ENCODE measurements at regions not wholly inside any gene's neighbourhood (a gene's known extent, or its start where the extent isn't known, plus 50 kb on each side); places are given as distances from the start of the nearest gene placed in this dataset.
"Not testable (repeated sequence)": the region's sequence is repeated elsewhere in the genome, so short reads cannot be mapped to it uniquely, and the experiment has no call there.

GRCh38 chr11:34787348-34787747 is 128.8 kb downstream of the APIP start:
- ChIA-PET POLR2A (no interaction called here), CTCF (no interaction called here)
- DNase-seq (ENCODE audit: extremely low spot score), result no peak
- TF ChIP-seq NFRKB (IDR thresholded peaks at IDR 0.05) (no peak), ELF4 (IDR thresholded peaks at IDR 0.05) (no peak), ZNF384 (IDR thresholded peaks at IDR 0.05) (no peak), SUZ12 (IDR thresholded peaks at IDR 0.05) (no peak), BHLHE40 (IDR thresholded peaks at IDR 0.05; ENCODE audit: borderline replicate concordance) (no peak), L3MBTL2 (conservative IDR thresholded peaks at IDR 0.05) (no peak), CTBP1 (IDR thresholded peaks at IDR 0.05; ENCODE audit: borderline replicate concordance) (no peak), FOXA1 (IDR thresholded peaks at IDR 0.05) (no peak), LEF1 (IDR thresholded peaks at IDR 0.05; ENCODE audit: borderline replicate concordance) (no peak), TARDBP (IDR thresholded peaks at IDR 0.05) (no peak), SP1 (IDR thresholded peaks at IDR 0.05) (no peak), FOXK2 (IDR thresholded peaks at IDR 0.05) (no peak), ARNT (IDR thresholded peaks at IDR 0.05) (no peak), FOXM1 (IDR thresholded peaks at IDR 0.05; ENCODE audit: borderline replicate concordance) (no peak), HDGF (IDR thresholded peaks at IDR 0.05; ENCODE audit: borderline replicate concordance) (no peak)
- TF ChIP-seq, protein P1, sequence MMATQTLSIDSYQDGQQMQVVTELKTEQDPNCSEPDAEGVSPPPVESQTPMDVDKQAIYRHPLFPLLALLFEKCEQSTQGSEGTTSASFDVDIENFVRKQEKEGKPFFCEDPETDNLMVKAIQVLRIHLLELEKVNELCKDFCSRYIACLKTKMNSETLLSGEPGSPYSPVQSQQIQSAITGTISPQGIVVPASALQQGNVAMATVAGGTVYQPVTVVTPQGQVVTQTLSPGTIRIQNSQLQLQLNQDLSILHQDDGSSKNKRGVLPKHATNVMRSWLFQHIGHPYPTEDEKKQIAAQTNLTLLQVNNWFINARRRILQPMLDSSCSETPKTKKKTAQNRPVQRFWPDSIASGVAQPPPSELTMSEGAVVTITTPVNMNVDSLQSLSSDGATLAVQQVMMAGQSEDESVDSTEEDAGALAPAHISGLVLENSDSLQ (IDR thresholded peaks at IDR 0.05), result no peak

DNA sequence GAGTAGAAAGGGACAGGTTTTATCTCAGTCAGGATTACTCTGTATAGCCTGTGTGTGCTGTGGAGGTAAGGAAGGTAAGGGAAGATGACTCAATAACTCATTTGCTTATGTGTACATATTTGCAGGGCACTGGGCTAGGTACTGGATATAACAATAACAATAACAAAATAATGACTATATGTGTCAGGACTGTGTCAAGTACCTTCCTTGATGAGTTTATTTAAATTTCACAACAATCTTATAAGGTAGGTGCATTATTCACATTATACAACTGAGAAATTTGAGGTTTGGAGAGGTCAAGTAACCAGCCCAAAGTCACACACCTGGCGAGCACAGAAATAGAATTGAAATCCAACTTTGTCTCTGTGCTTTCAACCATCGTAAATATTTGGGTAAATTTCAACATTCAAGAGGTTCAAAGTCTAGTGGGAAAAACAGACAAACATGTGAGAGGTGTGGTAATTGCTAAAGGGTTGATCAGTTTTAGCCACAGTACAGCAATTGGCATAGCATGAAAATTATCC is 131.8 kb downstream of the APIP start:
- POLR2A ChIA-PET, result no interaction called here
- TF ChIP-seq CTBP1 (IDR thresholded peaks at IDR 0.05; ENCODE audit: borderline replicate concordance) (no peak), FOXA1 (IDR thresholded peaks at IDR 0.05) (no peak), LEF1 (IDR thresholded peaks at IDR 0.05; ENCODE audit: borderline replicate concordance) (no peak), TARDBP (IDR thresholded peaks at IDR 0.05) (no peak), NFRKB (IDR thresholded peaks at IDR 0.05) (no peak), FOXM1 (IDR thresholded peaks at IDR 0.05; ENCODE audit: borderline replicate concordance) (no peak), SP1 (IDR thresholded peaks at IDR 0.05) (no peak), BHLHE40 (IDR thresholded peaks at IDR 0.05; ENCODE audit: borderline replicate concordance) (no peak), ARNT (IDR thresholded peaks at IDR 0.05) (no peak), HDGF (IDR thresholded peaks at IDR 0.05; ENCODE audit: borderline replicate concordance) (no peak), SUZ12 (IDR thresholded peaks at IDR 0.05) (no peak), FOXK2 (IDR thresholded peaks at IDR 0.05) (no peak), ELF4 (IDR thresholded peaks at IDR 0.05) (no peak)
- TF ChIP-seq, protein P1 (IDR thresholded peaks at IDR 0.05), result no peak
- no peak for DNase-seq (ENCODE audit: extremely low spot score)
- CTCF ChIA-PET, result no interaction called here

GRCh38 chr11:34783816-34784317 is 132.3 kb downstream of the APIP start:
- ChIA-PET POLR2A (no interaction called here), CTCF (no interaction called here)
- no peak for TF ChIP-seq L3MBTL2 (conservative IDR thresholded peaks at IDR 0.05)
- no peak for TF ChIP-seq LEF1 (IDR thresholded peaks at IDR 0.05; ENCODE audit: borderline replicate concordance)
- no peak for TF ChIP-seq ARNT (IDR thresholded peaks at IDR 0.05)
- TF ChIP-seq ELF4 (IDR thresholded peaks at IDR 0.05), result no peak
- TF ChIP-seq SUZ12 (IDR thresholded peaks at IDR 0.05), result no peak
- no peak for TF ChIP-seq SP1 (IDR thresholded peaks at IDR 0.05)
- TF ChIP-seq NFRKB (IDR thresholded peaks at IDR 0.05), result no peak
- no peak for TF ChIP-seq HDGF (IDR thresholded peaks at IDR 0.05; ENCODE audit: borderline replicate concordance)
- TF ChIP-seq TARDBP (IDR thresholded peaks at IDR 0.05), result no peak
- TF ChIP-seq ZNF384 (IDR thresholded peaks at IDR 0.05), result no peak
- TF ChIP-seq BHLHE40 (IDR thresholded peaks at IDR 0.05; ENCODE audit: borderline replicate concordance), result no peak
- no peak for TF ChIP-seq FOXA1 (IDR thresholded peaks at IDR 0.05)
- no peak for TF ChIP-seq FOXK2 (IDR thresholded peaks at IDR 0.05)
- TF ChIP-seq CTBP1 (IDR thresholded peaks at IDR 0.05; ENCODE audit: borderline replicate concordance), result no peak
- TF ChIP-seq FOXM1 (IDR thresholded peaks at IDR 0.05; ENCODE audit: borderline replicate concordance), result no peak
- TF ChIP-seq, protein P1 (IDR thresholded peaks at IDR 0.05), result no peak
- DNase-seq (ENCODE audit: extremely low spot score), result no peak

- POLR2A ChIA-PET; CTCF ChIA-PET; DNase-seq (ENCODE audit: extremely low spot score): not testable (repeated sequence)
Observed at GRCh38 chr11:34781826-34782225, 134.4 kb downstream of the APIP start.

DNA sequence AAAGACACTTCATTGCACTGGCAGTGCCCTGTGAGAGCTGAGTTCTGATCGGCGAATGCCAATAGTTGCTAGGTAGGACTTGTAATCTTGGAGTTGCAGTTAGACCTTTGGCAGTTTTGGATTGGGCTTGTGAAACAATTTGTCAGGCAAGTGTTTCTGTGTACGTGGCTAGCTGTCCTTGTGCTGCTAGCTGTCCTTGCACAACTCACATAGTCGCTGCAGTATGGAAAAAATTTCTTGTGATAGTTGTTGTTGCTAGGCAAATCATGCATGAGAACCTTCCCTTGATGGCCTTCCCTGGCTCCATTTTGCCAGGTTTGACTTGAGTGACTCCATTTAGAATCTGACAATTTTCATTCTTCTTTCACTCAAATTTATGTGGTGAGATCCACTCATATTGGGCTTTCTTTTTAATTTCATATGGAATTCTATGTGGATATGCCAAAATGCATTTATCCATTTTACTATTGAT is 140.7 kb downstream of the APIP start:
- ChIA-PET CTCF (no interaction called here), POLR2A (no interaction called here)
- TF ChIP-seq ZNF384 (IDR thresholded peaks at IDR 0.05) (no peak), SUZ12 (IDR thresholded peaks at IDR 0.05) (no peak), BHLHE40 (IDR thresholded peaks at IDR 0.05; ENCODE audit: borderline replicate concordance) (no peak), FOXA1 (IDR thresholded peaks at IDR 0.05) (no peak), L3MBTL2 (conservative IDR thresholded peaks at IDR 0.05) (no peak), LEF1 (IDR thresholded peaks at IDR 0.05; ENCODE audit: borderline replicate concordance) (no peak), FOXK2 (IDR thresholded peaks at IDR 0.05) (no peak), ARNT (IDR thresholded peaks at IDR 0.05) (no peak), TARDBP (IDR thresholded peaks at IDR 0.05) (no peak), FOXM1 (IDR thresholded peaks at IDR 0.05; ENCODE audit: borderline replicate concordance) (no peak), ELF4 (IDR thresholded peaks at IDR 0.05) (no peak), HDGF (IDR thresholded peaks at IDR 0.05; ENCODE audit: borderline replicate concordance) (no peak), SP1 (IDR thresholded peaks at IDR 0.05) (no peak), NFRKB (IDR thresholded peaks at IDR 0.05) (no peak), CTBP1 (IDR thresholded peaks at IDR 0.05; ENCODE audit: borderline replicate concordance) (no peak)
- TF ChIP-seq, protein P1 (IDR thresholded peaks at IDR 0.05), result no peak
- DNase-seq (ENCODE audit: extremely low spot score), result no peak

All from HEK293T (cell line).